ENCODE measurements at regions not wholly inside any gene's neighbourhood (a gene's known extent, or its start where the extent isn't known, plus 50 kb on each side); places are given as distances from the start of the nearest gene placed in this dataset.

GRCh38 chr10:21181451-21181850 lies 284.3 kb upstream of the NEBL start:
- H3K4me3 ChIP-seq: no peak overlapping the region
- TF ChIP-seq POLR2AphosphoS5 (IDR thresholded peaks at IDR 0.05) (no peak), POLR2A (IDR thresholded peaks at IDR 0.05) (no peak), CTCF (IDR thresholded peaks at IDR 0.05) (no peak)
- H3K27ac ChIP-seq: no peak overlapping the region
- H3K27me3 ChIP-seq (replicated peaks; ENCODE audit: insufficient read depth): no peaks in the 10 kb centered on the region
- H3K4me1 ChIP-seq (replicated peaks): no peaks in the 10 kb centered on the region
- WGBS: 83% methylated on average over 7 of the region's 7 CpGs
- intact Hi-C loops (cut with DNase I): no loop called here
- no peaks in the 10 kb centered on the region for H3K36me3 ChIP-seq
- H3K9me3 ChIP-seq: no peaks in the 10 kb centered on the region
- DNase-seq (ENCODE audit: low spot score): no peak

DNA sequence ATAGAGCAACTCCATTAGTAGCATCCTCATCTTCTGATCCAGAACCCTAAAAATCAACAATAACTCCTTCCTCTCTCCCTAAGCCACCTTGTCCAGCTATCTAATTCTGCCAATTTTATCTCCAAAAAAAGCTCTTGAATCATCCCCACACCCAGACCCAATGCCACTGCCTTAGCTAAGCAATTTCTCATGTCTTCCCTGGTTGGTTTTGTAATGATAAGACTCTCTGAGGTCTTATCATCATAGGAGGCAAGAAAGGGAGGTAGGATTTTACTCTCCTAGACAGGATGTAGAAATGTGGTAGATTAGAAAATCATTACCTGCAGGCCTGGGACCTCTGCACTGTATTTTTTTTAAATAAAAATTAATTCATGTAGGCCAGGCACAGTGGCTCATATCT lies 283.5 kb upstream of the NEBL start:
- H3K4me3 ChIP-seq: no peak overlapping the region
- H3K36me3 ChIP-seq: no peaks in the 10 kb centered on the region
- no peaks in the 10 kb centered on the region for H3K27me3 ChIP-seq (replicated peaks; ENCODE audit: insufficient read depth)
- TF ChIP-seq CTCF (IDR thresholded peaks at IDR 0.05): no peak
- TF ChIP-seq POLR2A (IDR thresholded peaks at IDR 0.05): no peak
- TF ChIP-seq POLR2AphosphoS5 (IDR thresholded peaks at IDR 0.05): no peak
- intact Hi-C loops (cut with DNase I): no loop called here
- H3K4me1 ChIP-seq (replicated peaks): no peaks in the 10 kb centered on the region
- H3K27ac ChIP-seq: no peak overlapping the region
- no peak for DNase-seq (ENCODE audit: low spot score)
- H3K9me3 ChIP-seq: no peaks in the 10 kb centered on the region

- H3K36me3 ChIP-seq: no peaks in the 10 kb centered on the region
- 39% methylated on average over 6 of the region's 6 CpGs for WGBS
- no peak for DNase-seq (ENCODE audit: low spot score)
- no peak overlapping the region for H3K27ac ChIP-seq
- intact Hi-C loops (cut with DNase I): loop anchor here (10.0 kb wide), 1 partner anchor 88 kb away; no protein-coding TSS in a partner anchor
- no peak for TF ChIP-seq POLR2A (IDR thresholded peaks at IDR 0.05)
- no peak for TF ChIP-seq CTCF (IDR thresholded peaks at IDR 0.05)
- TF ChIP-seq POLR2AphosphoS5 (IDR thresholded peaks at IDR 0.05): no peak
- no peaks in the 10 kb centered on the region for H3K4me1 ChIP-seq (replicated peaks)
- no peaks in the 10 kb centered on the region for H3K27me3 ChIP-seq (replicated peaks; ENCODE audit: insufficient read depth)
- no peaks in the 10 kb centered on the region for H3K9me3 ChIP-seq
- H3K4me3 ChIP-seq: no peak overlapping the region
Measured at GRCh38 chr10:21176934-21177480, 279.9 kb upstream of the NEBL start.

DNA sequence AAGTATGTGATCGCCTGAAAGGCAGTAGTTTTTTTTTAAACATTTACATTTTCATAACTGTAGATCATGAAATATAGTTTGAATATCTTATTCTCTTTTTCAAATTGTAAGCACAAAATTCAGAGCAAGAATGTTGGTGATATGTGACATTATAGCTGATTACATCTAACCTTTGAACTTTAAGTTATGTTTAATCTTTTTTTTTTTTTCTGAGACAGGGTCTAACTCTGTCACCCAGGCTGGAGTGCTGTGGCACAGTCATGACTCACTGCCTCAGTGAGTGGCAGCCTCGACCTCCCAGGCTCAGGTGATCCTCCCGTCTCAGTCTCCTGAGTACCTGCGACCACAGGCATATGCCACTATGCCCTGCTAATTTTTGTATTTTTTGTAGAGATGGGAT lies 278.7 kb upstream of the NEBL start:
- H3K4me3 ChIP-seq: no peak overlapping the region
- H3K4me1 ChIP-seq (replicated peaks): no peaks in the 10 kb centered on the region
- intact Hi-C loops (cut with DNase I): loop anchor here (10.0 kb wide), 1 partner anchor 89 kb away; no protein-coding TSS in a partner anchor
- H3K27ac ChIP-seq: peak overlapping the region in 1 of 2 donors; percentile 89
- no peaks in the 10 kb centered on the region for H3K27me3 ChIP-seq (replicated peaks; ENCODE audit: insufficient read depth)
- DNase-seq (ENCODE audit: low spot score): no peak
- TF ChIP-seq POLR2A (IDR thresholded peaks at IDR 0.05): no peak
- TF ChIP-seq POLR2AphosphoS5 (IDR thresholded peaks at IDR 0.05): no peak
- no peak for TF ChIP-seq CTCF (IDR thresholded peaks at IDR 0.05)
- H3K9me3 ChIP-seq: no peaks in the 10 kb centered on the region
- no peaks in the 10 kb centered on the region for H3K36me3 ChIP-seq
- 94% methylated on average over 4 of the region's 4 CpGs for WGBS

GRCh38 chr10:21174715-21175495 lies 277.8 kb upstream of the NEBL start:
- 31% methylated on average over 29 of the region's 33 CpGs for WGBS
- no peaks in the 10 kb centered on the region for H3K27me3 ChIP-seq (replicated peaks; ENCODE audit: insufficient read depth)
- H3K9me3 ChIP-seq: no peaks in the 10 kb centered on the region
- peak; percentile 29 for DNase-seq (ENCODE audit: low spot score)
- intact Hi-C loops (cut with DNase I): loop anchor here (5.0 to 10.0 kb wide), 2 partner anchors 90 to 98 kb away; no protein-coding TSS in a partner anchor
- no peak for TF ChIP-seq CTCF (IDR thresholded peaks at IDR 0.05)
- TF ChIP-seq POLR2AphosphoS5 (IDR thresholded peaks at IDR 0.05): no peak
- TF ChIP-seq POLR2A (IDR thresholded peaks at IDR 0.05): no peak
- no peaks in the 10 kb centered on the region for H3K36me3 ChIP-seq
- peak overlapping the region; percentile 53 to 67 for H3K4me3 ChIP-seq
- no peaks in the 10 kb centered on the region for H3K4me1 ChIP-seq (replicated peaks)
- H3K27ac ChIP-seq: peak overlapping the region; percentile 89 to 92
